AG10803 (cell line): ENCODE measurements at regions not wholly inside any gene's neighbourhood (a gene's known extent, or its start where the extent isn't known, plus 50 kb on each side); places are given as distances from the start of the nearest gene placed in this dataset.

Experiments
- DNase-seq: peaks from one replicate; pipeline ENCODE4 v3.0.0; 2010; ENCODE audit warnings: low read depth
- H3K4me3 ChIP-seq: 2 replicates; pipeline ENCODE4 v1.5.1; 2011; ENCODE audit warnings: mild to moderate bottlenecking, low read length, control low read depth
- TF ChIP-seq, protein P1 (sequence below): conservative IDR thresholded peaks from 2 replicates; pipeline ENCODE4 v1.5.1; 2011; ENCODE audit warnings: mild to moderate bottlenecking, low read length, control low read depth, inconsistent platforms

GRCh38 chr10:58955615-58956014 is 220.8 kb upstream of the PHYHIPL start:
- TF ChIP-seq, protein P1, sequence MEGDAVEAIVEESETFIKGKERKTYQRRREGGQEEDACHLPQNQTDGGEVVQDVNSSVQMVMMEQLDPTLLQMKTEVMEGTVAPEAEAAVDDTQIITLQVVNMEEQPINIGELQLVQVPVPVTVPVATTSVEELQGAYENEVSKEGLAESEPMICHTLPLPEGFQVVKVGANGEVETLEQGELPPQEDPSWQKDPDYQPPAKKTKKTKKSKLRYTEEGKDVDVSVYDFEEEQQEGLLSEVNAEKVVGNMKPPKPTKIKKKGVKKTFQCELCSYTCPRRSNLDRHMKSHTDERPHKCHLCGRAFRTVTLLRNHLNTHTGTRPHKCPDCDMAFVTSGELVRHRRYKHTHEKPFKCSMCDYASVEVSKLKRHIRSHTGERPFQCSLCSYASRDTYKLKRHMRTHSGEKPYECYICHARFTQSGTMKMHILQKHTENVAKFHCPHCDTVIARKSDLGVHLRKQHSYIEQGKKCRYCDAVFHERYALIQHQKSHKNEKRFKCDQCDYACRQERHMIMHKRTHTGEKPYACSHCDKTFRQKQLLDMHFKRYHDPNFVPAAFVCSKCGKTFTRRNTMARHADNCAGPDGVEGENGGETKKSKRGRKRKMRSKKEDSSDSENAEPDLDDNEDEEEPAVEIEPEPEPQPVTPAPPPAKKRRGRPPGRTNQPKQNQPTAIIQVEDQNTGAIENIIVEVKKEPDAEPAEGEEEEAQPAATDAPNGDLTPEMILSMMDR = no peak
- DNase-seq = no peak
- H3K4me3 ChIP-seq = no peak overlapping the region

- peak; percentile 83 for DNase-seq
- TF ChIP-seq, protein P1 = no peak
- no peak overlapping the region for H3K4me3 ChIP-seq
Measured at GRCh38 chr10:58956926-58957325, 219.5 kb upstream of the PHYHIPL start.

DNA sequence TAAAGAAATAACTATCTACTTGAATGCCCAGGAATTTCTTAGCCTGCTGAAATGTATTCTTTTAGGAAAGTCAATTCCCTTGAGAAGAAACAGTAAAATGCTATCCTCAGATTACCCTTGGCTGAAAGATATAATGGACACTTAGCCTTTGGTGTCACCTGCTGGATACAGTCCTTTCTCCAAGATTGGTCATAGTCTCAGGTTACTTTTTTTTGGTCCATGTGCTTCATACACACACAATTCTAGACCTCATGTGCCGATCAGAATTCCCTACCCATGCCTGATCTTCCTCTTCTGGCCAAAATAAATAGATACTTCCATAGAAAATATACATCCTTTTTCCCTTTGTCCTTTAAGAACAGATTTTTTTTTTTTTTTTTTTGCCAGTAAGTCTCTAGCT is 218.9 kb upstream of the PHYHIPL start:
- no peak overlapping the region for H3K4me3 ChIP-seq
- TF ChIP-seq, protein P1 = no peak
- DNase-seq = no peak

- no peak overlapping the region for H3K4me3 ChIP-seq
- no peak for DNase-seq
- TF ChIP-seq, protein P1 = no peak; the same call in 1 of the 2 replicates
Measured at GRCh38 chr10:58963101-58963534, 213.3 kb upstream of the PHYHIPL start.

GRCh38 chr10:58963723-58964124 is 212.7 kb upstream of the PHYHIPL start:
- TF ChIP-seq, protein P1 = no peak
- H3K4me3 ChIP-seq = no peak overlapping the region
- DNase-seq = no peak

GRCh38 chr10:58965855-58966254 is 210.6 kb upstream of the PHYHIPL start:
- TF ChIP-seq, protein P1 = no peak
- no peak overlapping the region for H3K4me3 ChIP-seq
- DNase-seq = no peak

- no peak overlapping the region for H3K4me3 ChIP-seq
- TF ChIP-seq, protein P1 = no peak
- no peak for DNase-seq
Measured at GRCh38 chr10:58967551-58968388, 208.7 kb upstream of the PHYHIPL start.
